H7 (cell line): ENCODE measurements at regions not wholly inside any gene's neighbourhood (a gene's known extent, or its start where the extent isn't known, plus 50 kb on each side); places are given as distances from the start of the nearest gene placed in this dataset.
"Not testable (repeated sequence)": the region's sequence is repeated elsewhere in the genome, so short reads cannot be mapped to it uniquely, and the experiment has no call there.

Experiments
- DNase-seq: peaks from one replicate; pipeline ENCODE4 v3.0.0; 2012
- H3K27me3 ChIP-seq: 2 replicates; pipeline ENCODE4 v1.6.0; 2011; ENCODE audit warnings: mild to moderate bottlenecking, low read length; ENCODE audit not compliant: control insufficient read depth, insufficient read depth
- H3K36me3 ChIP-seq: replicated peaks from 2 replicates; pipeline ENCODE4 v1.5.1; 2011; ENCODE audit warnings: low read length; ENCODE audit not compliant: control insufficient read depth, insufficient read depth
- H3K4me3 ChIP-seq: 2 replicates; pipeline ENCODE4 v1.5.1; 2011; ENCODE audit warnings: low read depth, mild to moderate bottlenecking, control low read depth, low read length, moderate library complexity; ENCODE audit not compliant: insufficient read depth

GRCh38 chr3:194868831-194869230 is 183.1 kb downstream of the FAM43A start:
- Histone ChIP-seq H3K27me3 (no peaks in the 10 kb centered on the region; the same call in 1 of the 2 replicates), H3K36me3 (no peaks in the 10 kb centered on the region), H3K4me3 (no peak overlapping the region)
- DNase-seq: no peak

GRCh38 chr3:194869482-194870169 is 183.9 kb downstream of the FAM43A start:
- Histone ChIP-seq H3K36me3 (no peaks in the 10 kb centered on the region), H3K27me3 (no peaks in the 10 kb centered on the region; the same call in 1 of the 2 replicates), H3K4me3 (no peak overlapping the region)
- no peak for DNase-seq

GRCh38 chr3:194870394-194871110 is 184.9 kb downstream of the FAM43A start:
- Histone ChIP-seq H3K27me3 (no peaks in the 10 kb centered on the region; the same call in 1 of the 2 replicates), H3K36me3 (no peaks in the 10 kb centered on the region), H3K4me3 (no peak overlapping the region)
- no peak for DNase-seq

GRCh38 chr3:194871143-194871863 is 185.6 kb downstream of the FAM43A start:
- no peak overlapping the region for H3K4me3 ChIP-seq
- peak; percentile 64 for DNase-seq
- H3K36me3 ChIP-seq: no peaks in the 10 kb centered on the region
- H3K27me3 ChIP-seq: no peaks in the 10 kb centered on the region; the same call in 1 of the 2 replicates

GRCh38 chr3:194871864-194872668 is 186.4 kb downstream of the FAM43A start:
- DNase-seq: no peak
- H3K27me3 ChIP-seq: no peaks in the 10 kb centered on the region
- H3K36me3 ChIP-seq: no peaks in the 10 kb centered on the region
- H3K4me3 ChIP-seq: no peak overlapping the region

- Histone ChIP-seq H3K36me3 (no peaks in the 10 kb centered on the region), H3K27me3 (no peaks in the 10 kb centered on the region; the same call in 1 of the 2 replicates), H3K4me3 (no peak overlapping the region)
- DNase-seq: peak; percentile 67
Measured at GRCh38 chr3:194872669-194872977, 186.9 kb downstream of the FAM43A start.

- not testable (repeated sequence) for H3K36me3 ChIP-seq, DNase-seq, H3K4me3 ChIP-seq
Measured at GRCh38 chr3:194873474-194873873, 187.8 kb downstream of the FAM43A start.

GRCh38 chr3:194874206-194874605 is 188.5 kb downstream of the FAM43A start:
- no peak for DNase-seq
- Histone ChIP-seq H3K4me3 (no peak overlapping the region), H3K27me3 (no peaks in the 10 kb centered on the region; the same call in 1 of the 2 replicates), H3K36me3 (no peaks in the 10 kb centered on the region)

More at GRCh38 chr3:194873474-194873873, 187.8 kb downstream of the FAM43A start:
- not testable (repeated sequence) for H3K27me3 ChIP-seq

- Histone ChIP-seq H3K36me3 (no peaks in the 10 kb centered on the region), H3K4me3 (no peak overlapping the region), H3K27me3 (no peaks in the 10 kb centered on the region; the same call in 1 of the 2 replicates)
- no peak for DNase-seq
Measured at GRCh38 chr3:194874783-194875182, 189.1 kb downstream of the FAM43A start.

- no peaks in the 10 kb centered on the region; the same call in 1 of the 2 replicates for H3K27me3 ChIP-seq
- no peak for DNase-seq
- H3K36me3 ChIP-seq: no peaks in the 10 kb centered on the region
- no peak overlapping the region for H3K4me3 ChIP-seq
Measured at GRCh38 chr3:194875581-194876402, 190.1 kb downstream of the FAM43A start.

GRCh38 chr3:194876403-194877095 is 190.9 kb downstream of the FAM43A start:
- Histone ChIP-seq H3K4me3 (no peak overlapping the region), H3K36me3 (no peaks in the 10 kb centered on the region), H3K27me3 (no peaks in the 10 kb centered on the region; the same call in 1 of the 2 replicates)
- no peak for DNase-seq

- H3K4me3 ChIP-seq: no peak overlapping the region
- no peaks in the 10 kb centered on the region for H3K36me3 ChIP-seq
- no peak for DNase-seq
- H3K27me3 ChIP-seq: no peaks in the 10 kb centered on the region; the same call in 1 of the 2 replicates
Measured at GRCh38 chr3:194877291-194878119, 191.8 kb downstream of the FAM43A start.
